Fibroblast of skin of scalp (primary cell): ENCODE measurements at regions not wholly inside any gene's neighbourhood (a gene's known extent, or its start where the extent isn't known, plus 50 kb on each side); places are given as distances from the start of the nearest gene placed in this dataset.
"Not testable (repeated sequence)": the region's sequence is repeated elsewhere in the genome, so short reads cannot be mapped to it uniquely, and the experiment has no call there.

ENCODE experiments used
- DNase-seq: peaks from one replicate; pipeline ENCODE4 v3.0.0-alpha.2; 2013

- no peak for DNase-seq
These were observed 89.0 kb upstream of the TOP1 start for GRCh38 chr20:40939667-40940066.

- DNase-seq, result no peak
These were observed 87.5 kb upstream of the TOP1 start for GRCh38 chr20:40941133-40941610.

GRCh38 chr20:40942006-40942405 lies 86.6 kb upstream of the TOP1 start:
- no peak for DNase-seq

- DNase-seq, result no peak
These were observed 85.8 kb upstream of the TOP1 start for GRCh38 chr20:40942775-40943174.

GRCh38 chr20:40943591-40943990 lies 85.0 kb upstream of the TOP1 start:
- no peak for DNase-seq

- no peak for DNase-seq
These were observed 83.4 kb upstream of the TOP1 start for GRCh38 chr20:40945189-40945588.

- peak; percentile 66 for DNase-seq
These were observed 82.7 kb upstream of the TOP1 start for GRCh38 chr20:40945754-40946450.

- no peak for DNase-seq
These were observed 82.2 kb upstream of the TOP1 start for GRCh38 chr20:40946451-40946850.

GRCh38 chr20:40948465-40949267 lies 80.0 kb upstream of the TOP1 start:
- DNase-seq, result peak; percentile 76

- DNase-seq, result no peak
These were observed 79.3 kb upstream of the TOP1 start for GRCh38 chr20:40949346-40949745.

GRCh38 chr20:40952136-40952535 lies 76.5 kb upstream of the TOP1 start:
- no peak for DNase-seq

- no peak for DNase-seq
These were observed 75.2 kb upstream of the TOP1 start for GRCh38 chr20:40953416-40953815.

GRCh38 chr20:40953856-40954255 lies 74.8 kb upstream of the TOP1 start:
- DNase-seq, result peak; percentile 39

- no peak for DNase-seq
These were observed 74.0 kb upstream of the TOP1 start for GRCh38 chr20:40954521-40955165.

- DNase-seq, result no peak
These were observed 73.3 kb upstream of the TOP1 start for GRCh38 chr20:40955326-40955725.

- not testable (repeated sequence) for DNase-seq
These were observed 72.8 kb upstream of the TOP1 start for GRCh38 chr20:40955826-40956225.

GRCh38 chr20:40956542-40957264 lies 71.9 kb upstream of the TOP1 start:
- no peak for DNase-seq

GRCh38 chr20:40957265-40957760 lies 71.3 kb upstream of the TOP1 start:
- no peak for DNase-seq

GRCh38 chr20:40958598-40958997 lies 70.0 kb upstream of the TOP1 start:
- DNase-seq, result peak; percentile 23

- DNase-seq, result no peak
These were observed 69.1 kb upstream of the TOP1 start for GRCh38 chr20:40959325-40960092.

GRCh38 chr20:40960101-40960500 lies 68.5 kb upstream of the TOP1 start:
- no peak for DNase-seq

- DNase-seq, result no peak
These were observed 68.1 kb upstream of the TOP1 start for GRCh38 chr20:40960521-40960956.
